GM11168 (cell line): ENCODE measurements at regions not wholly inside any gene's neighbourhood (a gene's known extent, or its start where the extent isn't known, plus 50 kb on each side); places are given as distances from the start of the nearest gene placed in this dataset.
"Not testable (repeated sequence)": the region's sequence is repeated elsewhere in the genome, so short reads cannot be mapped to it uniquely, and the experiment has no call there.

Source experiments
- in situ Hi-C: fragments of 300-500 bp; cut with MboI; formaldehyde crosslinking; loops from one replicate; pipeline ENCODE4 v1.12.0; 2022; ENCODE audit warnings: low sequenced_read_pairs; ENCODE audit not compliant: unreplicated experiment

- in situ Hi-C loops: no loop called here
Measured at GRCh38 chr4:108425988-108426387, 194.4 kb upstream of the RPL34 start.

- in situ Hi-C loops: no loop called here
Measured at GRCh38 chr4:108417923-108418322, 202.5 kb upstream of the RPL34 start.

- in situ Hi-C loops: no loop called here
Measured at GRCh38 chr4:108416831-108417230, 203.5 kb upstream of the RPL34 start.

- in situ Hi-C loops: no loop called here
Measured at GRCh38 chr4:108415389-108415788, 205.0 kb upstream of the RPL34 start.

DNA sequence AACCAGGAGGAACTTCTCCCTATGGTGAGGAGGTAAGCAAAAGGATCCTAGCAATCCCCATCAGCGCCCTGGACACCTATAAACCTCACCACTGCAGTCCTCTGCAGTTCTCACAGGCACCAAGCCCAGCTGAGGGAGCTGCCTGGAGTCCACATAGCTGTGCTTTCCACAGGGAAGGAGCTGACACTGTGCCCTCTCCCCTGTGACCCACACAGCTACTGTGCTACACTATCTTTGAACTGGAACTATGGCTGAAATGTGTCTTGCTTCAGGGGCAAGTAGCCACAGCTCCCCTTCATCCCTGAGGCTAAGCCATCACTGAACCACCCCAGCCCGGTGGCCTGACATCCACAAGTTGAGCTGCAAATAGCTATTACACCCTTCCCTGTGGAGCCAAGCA lies 208.5 kb upstream of the RPL34 start:
- in situ Hi-C loops: no loop called here

DNA sequence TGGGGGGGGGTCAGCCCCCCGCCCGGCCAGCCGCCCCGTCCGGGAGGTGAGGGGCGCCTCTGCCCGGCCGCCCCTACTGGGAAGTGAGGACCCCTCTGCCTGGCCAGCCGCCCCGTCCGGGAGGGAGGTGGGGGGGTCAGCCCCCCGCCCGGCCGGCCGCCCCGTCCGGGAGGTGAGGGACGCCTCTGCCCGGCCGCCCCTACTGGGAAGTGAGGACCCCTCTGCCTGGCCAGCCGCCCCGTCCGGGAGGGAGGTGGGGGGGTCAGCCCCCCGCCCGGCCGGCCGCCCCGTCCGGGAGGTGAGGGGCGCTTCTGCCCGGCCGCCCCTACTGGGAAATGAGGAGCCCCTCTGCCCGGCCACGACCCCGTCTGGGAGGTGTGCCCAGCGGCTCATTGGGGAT lies 210.7 kb upstream of the RPL34 start:
- in situ Hi-C loops: not testable (repeated sequence)

DNA sequence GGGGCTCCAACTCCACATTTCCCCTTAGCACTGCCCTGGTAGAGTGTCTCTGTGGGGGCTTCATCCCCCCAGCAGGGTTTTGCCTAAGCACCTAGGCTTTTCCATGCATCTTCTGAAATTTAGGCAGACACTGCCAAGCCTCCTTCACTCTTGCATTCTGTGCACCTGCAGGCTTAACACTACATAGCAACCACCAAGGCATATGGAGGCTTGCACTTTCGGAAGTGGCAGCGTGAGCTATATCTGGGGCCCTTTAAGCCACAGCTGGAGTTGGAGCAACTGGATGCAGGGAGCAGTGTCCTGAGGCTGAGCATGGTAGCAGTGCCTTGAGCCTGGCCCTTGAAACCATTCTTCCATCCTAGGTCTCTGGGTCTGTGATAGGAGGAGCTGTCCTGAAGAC lies 214.8 kb upstream of the RPL34 start:
- in situ Hi-C loops: no loop called here

GRCh38 chr4:108400309-108400708 lies 220.1 kb upstream of the RPL34 start:
- in situ Hi-C loops: no loop called here

DNA sequence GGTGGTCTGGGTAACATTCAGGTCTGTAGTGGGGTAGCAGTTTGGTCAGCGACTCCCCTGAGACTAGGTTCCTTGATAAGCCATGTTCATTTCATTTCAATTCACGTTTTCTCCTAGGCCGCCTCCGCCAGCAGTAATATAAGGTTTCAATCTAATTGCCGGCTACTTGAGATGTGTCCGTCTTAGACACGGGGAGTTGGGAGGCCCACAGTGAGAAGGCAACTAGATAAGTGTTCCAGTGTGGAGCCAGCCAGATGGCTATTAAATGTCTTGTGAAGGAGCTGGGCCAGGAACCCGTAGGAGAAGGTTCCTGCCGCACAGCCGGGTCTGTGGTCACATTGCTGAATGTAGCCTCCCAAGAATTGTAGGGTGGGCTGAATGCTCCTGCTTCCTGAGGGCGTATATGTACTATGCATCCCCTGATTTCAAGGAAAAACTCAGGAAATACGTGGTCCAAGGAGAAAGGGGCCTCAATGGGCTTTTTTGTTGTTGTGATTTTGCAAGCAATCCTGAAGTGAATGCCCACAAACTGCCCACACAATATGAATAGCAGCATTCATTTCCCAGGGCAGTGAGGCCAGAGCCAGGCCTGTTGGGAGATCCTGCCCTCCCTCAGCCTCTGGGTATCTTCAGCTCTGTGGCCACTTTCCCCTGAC lies 220.6 kb upstream of the RPL34 start:
- in situ Hi-C loops: no loop called here

GRCh38 chr4:108398836-108399235 lies 221.5 kb upstream of the RPL34 start:
- in situ Hi-C loops: no loop called here

- in situ Hi-C loops: no loop called here
Measured at GRCh38 chr4:108398316-108398715, 222.1 kb upstream of the RPL34 start.

DNA sequence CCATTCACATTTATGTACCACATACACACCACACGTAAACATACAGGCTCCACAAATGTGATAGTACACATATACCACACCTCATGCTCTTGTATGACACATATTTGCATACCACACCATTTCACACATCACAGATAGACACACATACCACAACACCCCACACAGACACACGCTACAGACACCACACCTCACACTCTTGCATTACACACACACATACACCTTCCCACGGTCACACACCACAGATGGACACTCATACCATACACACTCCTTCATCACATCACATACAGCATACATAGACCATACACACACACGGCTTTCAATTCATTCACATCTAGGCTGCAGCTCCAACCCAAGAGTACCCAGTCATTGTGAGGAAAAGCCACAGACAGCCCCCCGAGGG lies 222.5 kb upstream of the RPL34 start:
- in situ Hi-C loops: no loop called here

DNA sequence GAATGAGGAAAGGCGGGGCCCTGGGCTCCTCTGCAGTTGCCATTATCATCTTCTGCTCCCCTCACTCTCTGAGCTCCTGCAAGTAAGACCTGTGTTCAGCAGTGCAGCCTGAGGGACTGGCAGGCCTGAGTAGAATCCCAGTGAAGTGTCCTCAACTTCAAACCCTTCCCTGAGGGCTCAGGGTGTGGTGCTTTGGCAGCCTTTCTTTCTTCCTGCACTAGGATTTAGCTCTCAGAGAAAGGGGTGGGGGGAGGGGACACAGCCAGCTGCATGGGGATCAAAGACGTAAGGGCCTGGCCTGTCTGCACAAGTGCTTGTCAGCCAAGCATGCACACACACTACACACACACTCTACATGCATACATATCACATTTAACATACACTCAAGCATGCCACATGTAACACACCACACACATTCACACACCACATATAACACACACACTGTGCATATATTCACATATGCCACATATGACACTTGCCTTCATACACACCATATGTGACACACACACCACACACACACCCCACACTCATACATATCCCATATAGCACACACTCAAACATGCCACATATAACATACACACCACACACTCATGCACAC lies 223.4 kb upstream of the RPL34 start:
- in situ Hi-C loops: no loop called here

DNA sequence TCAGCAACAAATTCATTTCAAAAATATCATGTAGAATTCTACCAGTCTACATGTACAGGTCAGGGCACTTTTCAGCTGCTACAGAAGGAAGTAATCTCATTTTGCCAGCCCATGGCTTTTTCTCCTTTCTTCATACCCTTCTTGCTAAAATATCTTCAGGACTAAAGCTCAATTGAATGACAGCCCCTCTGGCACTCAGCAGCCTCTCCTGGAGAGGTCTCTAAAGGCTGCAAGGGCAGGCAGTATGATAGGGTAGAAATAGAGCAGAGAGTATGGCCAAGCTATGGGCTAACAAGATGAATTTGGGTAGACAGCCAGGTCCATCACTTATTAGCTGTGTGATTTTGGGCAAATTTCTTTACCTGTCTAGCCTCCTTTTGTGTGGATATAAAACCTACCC lies 224.6 kb upstream of the RPL34 start:
- in situ Hi-C loops: no loop called here

DNA sequence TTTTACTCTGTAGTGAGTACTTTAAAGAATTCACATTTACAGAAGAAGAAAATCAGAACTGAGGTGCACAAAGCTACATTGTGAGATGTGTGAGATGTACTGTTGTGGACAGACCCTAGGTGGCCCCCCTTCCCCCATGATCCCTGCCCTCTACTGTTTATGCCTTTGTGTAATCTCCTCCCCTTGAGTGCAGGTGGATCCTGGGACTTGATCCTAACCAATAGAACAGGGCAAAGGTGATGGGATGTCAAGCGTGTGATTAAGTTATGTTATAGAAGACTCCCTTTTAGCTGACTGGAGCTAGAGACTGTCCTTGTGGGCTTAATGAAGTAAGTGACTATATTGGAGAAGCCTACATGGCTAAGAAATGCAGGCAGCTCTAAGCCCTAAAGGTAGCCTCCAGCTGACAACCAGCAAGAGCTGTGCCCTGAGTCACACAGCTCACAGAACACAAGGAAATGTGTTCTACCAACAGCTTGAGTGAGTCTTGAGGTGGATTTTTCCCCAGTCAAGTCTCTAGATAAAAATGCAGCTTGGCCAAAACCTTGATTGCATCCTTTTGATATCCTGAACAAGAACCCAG lies 225.2 kb upstream of the LEF1 start:
- in situ Hi-C loops: no loop called here

- in situ Hi-C loops: no loop called here
Measured at GRCh38 chr4:108391701-108392455, 223.1 kb upstream of the LEF1 start.

DNA sequence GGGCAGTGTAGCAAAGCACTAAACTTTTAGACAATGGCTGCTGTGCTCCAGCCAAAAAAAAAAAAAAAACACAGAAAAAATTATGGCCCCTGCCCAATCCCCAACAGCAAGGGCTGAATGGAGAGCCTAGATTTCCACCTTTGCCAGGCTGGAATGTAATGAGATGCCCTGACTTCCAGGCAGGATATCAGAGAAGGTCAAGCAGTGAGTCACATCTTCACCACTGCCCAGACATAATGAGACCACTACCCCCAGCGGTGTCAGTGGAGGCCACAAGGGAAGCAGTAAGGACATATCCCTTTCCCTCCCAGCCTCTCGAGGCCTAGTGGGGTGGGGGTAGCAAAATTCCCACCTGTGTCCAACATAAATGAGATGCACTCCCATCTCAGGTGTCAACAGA lies 216.3 kb upstream of the LEF1 start:
- in situ Hi-C loops: loop anchor here (10.0 kb wide), 1 partner anchor 190 kb away; no protein-coding TSS in a partner anchor

GRCh38 chr4:108384544-108384943 lies 215.8 kb upstream of the LEF1 start:
- in situ Hi-C loops: loop anchor here (10.0 kb wide), 1 partner anchor 190 kb away; no protein-coding TSS in a partner anchor

GRCh38 chr4:108383157-108383556 lies 214.4 kb upstream of the LEF1 start:
- in situ Hi-C loops: loop anchor here (10.0 kb wide), 1 partner anchor 192 kb away; no protein-coding TSS in a partner anchor

DNA sequence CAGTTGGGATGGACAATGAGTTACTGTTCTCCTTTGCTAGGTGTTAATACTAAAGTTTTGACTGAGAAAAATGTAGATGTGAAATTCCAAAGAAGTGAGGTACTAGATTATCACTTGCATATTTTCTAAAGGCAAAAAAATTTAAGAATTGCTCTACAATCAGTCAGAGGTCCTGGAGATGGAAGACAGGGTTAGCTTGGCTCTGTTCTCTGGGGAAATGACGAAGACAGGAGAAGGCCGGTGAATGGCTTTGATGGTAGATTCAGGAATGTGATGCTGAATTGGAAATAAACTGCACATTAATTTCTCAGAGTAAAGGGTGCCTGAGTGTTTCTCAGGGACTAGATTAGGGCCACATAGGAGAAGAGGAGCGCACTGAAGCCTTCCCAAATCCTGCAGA lies 214.0 kb upstream of the LEF1 start:
- in situ Hi-C loops: loop anchor here (10.0 kb wide), 1 partner anchor 192 kb away; no protein-coding TSS in a partner anchor

DNA sequence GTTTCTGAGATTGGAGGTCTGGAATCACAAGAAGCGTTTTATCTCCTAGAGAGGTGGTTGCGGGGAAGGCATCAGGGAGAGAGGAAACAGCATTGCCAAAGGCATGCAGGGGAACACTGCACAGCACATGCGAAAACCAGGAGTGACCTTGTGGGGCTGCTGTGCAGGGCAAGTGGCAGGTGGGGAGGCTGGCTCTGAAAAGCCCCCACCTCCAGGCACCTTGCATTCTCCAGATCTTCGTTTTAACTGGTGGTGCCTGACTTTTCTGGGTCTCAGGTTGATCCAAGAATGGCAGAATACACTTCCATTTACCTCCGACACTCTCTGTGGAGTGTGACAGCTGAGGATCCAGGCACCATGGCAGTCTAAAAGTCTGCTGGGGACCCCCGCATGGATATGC lies 209.4 kb upstream of the LEF1 start:
- in situ Hi-C loops: no loop called here
